ENCODE measurements at regions not wholly inside any gene's neighbourhood (a gene's known extent, or its start where the extent isn't known, plus 50 kb on each side); places are given as distances from the start of the nearest gene placed in this dataset.

DNA sequence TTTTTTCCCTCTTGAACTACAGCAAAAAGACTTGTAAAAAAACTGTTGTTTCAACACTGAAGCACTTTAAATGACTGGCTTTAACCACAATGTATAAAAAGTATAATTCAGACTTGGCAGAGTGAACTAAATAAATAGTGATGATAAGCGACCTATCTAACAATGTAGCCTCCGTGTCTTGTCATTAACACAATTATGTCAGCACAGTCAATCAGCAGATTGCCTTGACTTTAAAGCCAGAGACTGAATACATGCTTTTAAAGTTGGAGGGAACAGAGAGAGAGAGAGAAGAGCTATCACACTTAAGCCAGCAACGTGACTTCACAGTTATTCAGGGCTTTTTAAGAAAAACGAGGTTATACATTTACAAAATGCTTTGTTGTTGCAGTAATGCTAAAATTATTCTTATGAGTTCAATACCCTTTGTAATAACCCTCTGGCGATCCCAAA lies 378.1 kb downstream of the LMO4 start:
- intact Hi-C loops (cut with DNase I): no loop called here
- ATAC-seq (ENCODE audit: low FRiP score) (no peak), DNase-seq (no peak)
- no peak overlapping the region for H3K27ac ChIP-seq (ENCODE audit: low read depth in 1 of 2, low read length in 2 of 2)
- H3K4me3 ChIP-seq (ENCODE audit: low read length in 2 of 2): no peak overlapping the region
- 46 to 50% methylated on average over 5 of the region's 5 CpGs for WGBS, 2 donors
- no peaks in the 10 kb centered on the region for H3K36me3 ChIP-seq (ENCODE audit: control insufficient read depth in 1 of 2, insufficient read depth in 2 of 2, low read length in 1 of 2)
- no peaks in the 10 kb centered on the region for H3K9me3 ChIP-seq (ENCODE audit: control insufficient read depth, low read length)
- H3K4me1 ChIP-seq (ENCODE audit: control insufficient read depth in 1 of 2, insufficient read depth in 2 of 2, low read length in 2 of 2): no peaks in the 10 kb centered on the region
- no peaks in the 10 kb centered on the region for H3K27me3 ChIP-seq (ENCODE audit: control insufficient read depth in 1 of 2, insufficient read depth in 2 of 2, low read length in 1 of 2)

DNA sequence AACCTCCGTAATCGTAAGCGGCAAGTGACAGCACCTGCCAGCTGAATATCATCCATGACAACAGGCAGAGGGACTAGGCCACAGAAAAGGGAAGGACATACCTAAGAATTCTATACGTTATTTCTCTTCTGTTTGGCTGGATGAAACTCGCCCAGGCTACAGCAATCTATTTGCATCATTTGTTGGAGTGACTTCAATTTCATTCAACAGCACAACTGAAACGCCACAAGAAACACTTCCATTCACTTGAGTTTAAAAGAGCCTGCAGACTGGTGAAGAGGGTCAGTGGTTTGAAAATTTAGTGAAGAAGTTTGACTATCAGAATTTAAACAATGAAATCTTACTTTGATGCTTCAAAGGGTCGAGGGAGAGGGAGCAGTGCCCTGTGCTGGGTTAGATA lies 378.7 kb downstream of the LMO4 start:
- DNase-seq (no peak), ATAC-seq (ENCODE audit: low FRiP score) (no peak)
- 82 to 84% methylated on average over 7 of the region's 7 CpGs for WGBS, 2 donors

DNA sequence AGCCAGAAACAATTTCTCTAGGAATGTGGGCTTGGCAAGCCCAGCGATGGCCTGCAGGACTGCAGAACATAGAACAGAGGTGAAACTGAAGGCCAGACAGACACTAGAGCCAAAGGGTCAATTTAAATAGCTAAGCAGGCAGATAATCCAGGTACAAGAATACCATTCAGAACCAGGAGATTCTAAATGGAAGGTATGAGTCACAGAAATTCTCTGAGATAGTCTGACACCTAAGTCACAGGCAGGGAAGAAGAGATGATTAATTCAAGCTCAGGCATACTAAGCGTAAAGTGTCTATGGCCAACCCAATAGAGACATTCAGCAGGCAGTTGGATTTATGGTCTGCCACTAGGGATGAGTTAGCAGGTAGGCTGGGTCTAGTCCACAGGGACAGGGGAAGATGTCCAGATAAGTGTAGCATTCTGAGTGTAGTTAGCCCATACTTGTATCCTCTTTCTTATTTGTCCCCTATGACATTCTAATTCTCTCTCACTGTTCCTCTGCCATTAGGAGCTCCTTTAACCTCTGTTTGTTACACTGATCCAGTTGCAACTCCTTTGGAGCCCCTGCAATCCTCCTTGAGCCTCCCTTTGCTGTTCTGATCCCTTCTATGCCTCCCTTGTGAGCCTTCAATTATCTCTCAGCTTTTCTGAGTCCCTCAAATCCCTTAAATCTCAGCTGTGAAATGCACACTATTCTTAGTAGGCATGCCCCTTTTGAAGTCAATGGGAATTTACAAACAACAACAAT lies 383.8 kb downstream of the LMO4 start:
- no peak for ATAC-seq (ENCODE audit: low FRiP score)

More for the DNA sequence above, 378.7 kb downstream of the LMO4 start:
- no peak overlapping the region for H3K4me3 ChIP-seq (ENCODE audit: low read length in 2 of 2)
- no peaks in the 10 kb centered on the region for H3K9me3 ChIP-seq (ENCODE audit: control insufficient read depth, low read length)
- no peaks in the 10 kb centered on the region for H3K27me3 ChIP-seq (ENCODE audit: control insufficient read depth in 1 of 2, insufficient read depth in 2 of 2, low read length in 1 of 2)
- H3K27ac ChIP-seq (ENCODE audit: low read depth in 1 of 2, low read length in 2 of 2): no peak overlapping the region
- intact Hi-C loops (cut with DNase I): no loop called here
- no peaks in the 10 kb centered on the region for H3K36me3 ChIP-seq (ENCODE audit: control insufficient read depth in 1 of 2, insufficient read depth in 2 of 2, low read length in 1 of 2)
- H3K4me1 ChIP-seq (ENCODE audit: control insufficient read depth in 1 of 2, insufficient read depth in 2 of 2, low read length in 2 of 2): no peaks in the 10 kb centered on the region

DNA sequence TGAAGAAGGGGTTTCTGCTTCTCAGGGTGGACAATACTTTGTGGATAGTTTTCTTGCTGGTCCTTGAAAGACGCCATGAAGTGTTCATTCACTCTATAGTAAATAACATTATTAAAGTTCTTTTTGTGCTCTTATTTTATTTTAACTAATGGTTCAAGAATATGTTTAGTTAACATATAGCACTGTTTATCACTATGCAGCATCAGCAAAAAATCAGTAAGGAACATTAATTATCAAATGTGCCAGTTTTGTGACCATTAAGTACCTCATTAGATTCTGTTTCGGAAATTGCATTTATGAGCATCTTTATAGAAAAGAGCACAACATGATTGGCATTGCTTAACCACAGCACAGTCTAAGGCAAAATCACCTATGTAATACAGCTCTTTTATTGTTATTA lies 385.6 kb downstream of the LMO4 start:
- intact Hi-C loops (cut with DNase I): no loop called here
- ATAC-seq (ENCODE audit: low FRiP score) (no peak), DNase-seq (no peak)
- H3K4me3 ChIP-seq (ENCODE audit: low read length in 2 of 2): no peak overlapping the region
- WGBS, 2 donors: 97 to 99% methylated on average over 2 of the region's 2 CpGs
- H3K4me1 ChIP-seq (ENCODE audit: control insufficient read depth in 1 of 2, insufficient read depth in 2 of 2, low read length in 2 of 2): no peaks in the 10 kb centered on the region
- no peaks in the 10 kb centered on the region for H3K27me3 ChIP-seq (ENCODE audit: control insufficient read depth in 1 of 2, insufficient read depth in 2 of 2, low read length in 1 of 2)
- H3K9me3 ChIP-seq (ENCODE audit: control insufficient read depth, low read length): no peaks in the 10 kb centered on the region
- H3K27ac ChIP-seq (ENCODE audit: low read depth in 1 of 2, low read length in 2 of 2): no peak overlapping the region
- no peaks in the 10 kb centered on the region for H3K36me3 ChIP-seq (ENCODE audit: control insufficient read depth in 1 of 2, insufficient read depth in 2 of 2, low read length in 1 of 2)

More for the DNA sequence above, 383.8 kb downstream of the LMO4 start:
- H3K27ac ChIP-seq (ENCODE audit: low read depth in 1 of 2, low read length in 2 of 2): no peak overlapping the region
- 52 to 53% methylated on average over 2 of the region's 2 CpGs for WGBS, 2 donors
- no peaks in the 10 kb centered on the region for H3K36me3 ChIP-seq (ENCODE audit: control insufficient read depth in 1 of 2, insufficient read depth in 2 of 2, low read length in 1 of 2)
- H3K27me3 ChIP-seq (ENCODE audit: control insufficient read depth in 1 of 2, insufficient read depth in 2 of 2, low read length in 1 of 2): no peaks in the 10 kb centered on the region
- intact Hi-C loops (cut with DNase I): no loop called here
- no peaks in the 10 kb centered on the region for H3K4me1 ChIP-seq (ENCODE audit: control insufficient read depth in 1 of 2, insufficient read depth in 2 of 2, low read length in 2 of 2)
- H3K9me3 ChIP-seq (ENCODE audit: control insufficient read depth, low read length): no peaks in the 10 kb centered on the region
- DNase-seq: no peak
- H3K4me3 ChIP-seq (ENCODE audit: low read length in 2 of 2): no peak overlapping the region

DNA sequence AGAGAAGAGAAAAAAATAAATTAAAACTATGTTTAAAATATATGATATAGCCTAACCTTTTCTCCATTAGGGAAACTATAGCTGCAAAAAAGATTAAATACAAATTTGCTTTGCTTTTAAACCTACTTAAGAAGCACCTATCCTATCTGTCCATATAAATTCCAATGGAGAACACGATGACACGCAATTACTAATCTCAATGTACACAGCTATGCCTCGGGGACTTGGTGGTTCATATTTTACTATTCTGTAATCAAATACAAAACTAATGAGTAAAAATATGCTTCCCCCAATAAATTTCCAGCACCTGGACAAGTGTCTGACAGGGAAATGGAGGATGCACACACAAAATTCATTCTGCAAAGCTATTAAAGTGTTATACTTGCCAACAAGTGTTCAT lies 386.4 kb downstream of the LMO4 start:
- DNase-seq (no peak), ATAC-seq (ENCODE audit: low FRiP score) (no peak)
- Histone ChIP-seq H3K4me3 (ENCODE audit: low read length in 2 of 2) (no peak overlapping the region), H3K4me1 (ENCODE audit: control insufficient read depth in 1 of 2, insufficient read depth in 2 of 2, low read length in 2 of 2) (no peaks in the 10 kb centered on the region), H3K27me3 (ENCODE audit: control insufficient read depth in 1 of 2, insufficient read depth in 2 of 2, low read length in 1 of 2) (no peaks in the 10 kb centered on the region), H3K9me3 (ENCODE audit: control insufficient read depth, low read length) (no peaks in the 10 kb centered on the region), H3K27ac (ENCODE audit: low read depth in 1 of 2, low read length in 2 of 2) (no peak overlapping the region), H3K36me3 (ENCODE audit: control insufficient read depth in 1 of 2, insufficient read depth in 2 of 2, low read length in 1 of 2) (no peaks in the 10 kb centered on the region)
- WGBS, 2 donors: 96 to 97% methylated on average over 3 of the region's 3 CpGs
- intact Hi-C loops (cut with DNase I): no loop called here

DNA sequence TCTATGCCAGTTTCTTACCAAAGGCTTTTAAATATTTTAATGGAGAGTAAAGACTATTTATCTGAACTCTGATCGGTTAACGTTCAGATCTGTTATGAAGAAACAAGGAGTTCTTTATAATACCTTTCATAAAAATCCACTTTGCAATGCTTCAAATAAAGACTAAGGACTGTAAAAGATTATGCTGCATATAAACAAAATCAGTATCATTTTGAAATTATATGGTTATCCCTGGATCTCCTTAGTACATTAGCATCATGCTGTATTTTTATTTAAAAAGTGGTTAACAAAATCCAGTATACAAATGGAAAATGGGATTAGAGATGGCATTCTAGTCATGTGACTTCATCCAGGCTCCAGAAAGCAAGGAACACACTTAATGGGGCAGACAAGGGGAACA lies 386.8 kb downstream of the LMO4 start:
- Histone ChIP-seq H3K27me3 (ENCODE audit: control insufficient read depth in 1 of 2, insufficient read depth in 2 of 2, low read length in 1 of 2) (no peaks in the 10 kb centered on the region), H3K9me3 (ENCODE audit: control insufficient read depth, low read length) (no peaks in the 10 kb centered on the region), H3K4me1 (ENCODE audit: control insufficient read depth in 1 of 2, insufficient read depth in 2 of 2, low read length in 2 of 2) (no peaks in the 10 kb centered on the region), H3K4me3 (ENCODE audit: low read length in 2 of 2) (no peak overlapping the region), H3K27ac (ENCODE audit: low read depth in 1 of 2, low read length in 2 of 2) (no peak overlapping the region), H3K36me3 (ENCODE audit: control insufficient read depth in 1 of 2, insufficient read depth in 2 of 2, low read length in 1 of 2) (no peaks in the 10 kb centered on the region)
- WGBS, 2 donors: 65 to 67% methylated on average over 2 of the region's 2 CpGs
- ATAC-seq (ENCODE audit: low FRiP score) (no peak), DNase-seq (no peak)
- intact Hi-C loops (cut with DNase I): no loop called here

DNA sequence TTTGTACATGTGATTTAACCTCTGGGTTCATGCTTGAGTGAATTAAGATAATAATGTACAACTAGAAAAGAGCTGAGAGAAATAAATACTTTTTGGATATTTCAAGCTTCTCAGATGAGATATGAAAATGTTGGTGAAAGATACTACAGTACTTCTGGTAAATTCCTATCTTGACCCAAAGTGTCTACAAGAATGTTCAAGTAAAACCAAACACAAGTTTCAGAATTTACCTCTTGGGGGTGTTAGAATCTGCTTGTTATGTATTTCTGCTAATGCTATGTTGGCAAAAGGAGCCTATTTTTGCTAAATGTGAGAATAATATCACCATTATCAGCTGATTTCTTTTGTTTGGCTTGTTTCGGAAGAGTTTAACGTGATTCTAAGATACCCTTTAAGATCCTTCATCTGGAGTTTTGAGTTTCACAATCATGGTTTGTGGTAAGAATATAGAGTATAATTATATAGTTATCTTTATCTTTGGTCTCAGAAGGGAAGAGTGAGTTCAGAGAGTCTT lies 388.5 kb downstream of the LMO4 start:
- H3K27me3 ChIP-seq (ENCODE audit: control insufficient read depth in 1 of 2, insufficient read depth in 2 of 2, low read length in 1 of 2): no peaks in the 10 kb centered on the region
- no peaks in the 10 kb centered on the region for H3K36me3 ChIP-seq (ENCODE audit: control insufficient read depth in 1 of 2, insufficient read depth in 2 of 2, low read length in 1 of 2)
- H3K9me3 ChIP-seq (ENCODE audit: control insufficient read depth, low read length): no peaks in the 10 kb centered on the region
- intact Hi-C loops (cut with DNase I): no loop called here
- 59 to 68% methylated on average over 2 of the region's 2 CpGs for WGBS, 2 donors
- DNase-seq: no peak
- H3K27ac ChIP-seq (ENCODE audit: low read depth in 1 of 2, low read length in 2 of 2): no peak overlapping the region
- ATAC-seq (ENCODE audit: low FRiP score): no peak
- H3K4me1 ChIP-seq (ENCODE audit: control insufficient read depth in 1 of 2, insufficient read depth in 2 of 2, low read length in 2 of 2): no peaks in the 10 kb centered on the region
- no peak overlapping the region for H3K4me3 ChIP-seq (ENCODE audit: low read length in 2 of 2)

DNA sequence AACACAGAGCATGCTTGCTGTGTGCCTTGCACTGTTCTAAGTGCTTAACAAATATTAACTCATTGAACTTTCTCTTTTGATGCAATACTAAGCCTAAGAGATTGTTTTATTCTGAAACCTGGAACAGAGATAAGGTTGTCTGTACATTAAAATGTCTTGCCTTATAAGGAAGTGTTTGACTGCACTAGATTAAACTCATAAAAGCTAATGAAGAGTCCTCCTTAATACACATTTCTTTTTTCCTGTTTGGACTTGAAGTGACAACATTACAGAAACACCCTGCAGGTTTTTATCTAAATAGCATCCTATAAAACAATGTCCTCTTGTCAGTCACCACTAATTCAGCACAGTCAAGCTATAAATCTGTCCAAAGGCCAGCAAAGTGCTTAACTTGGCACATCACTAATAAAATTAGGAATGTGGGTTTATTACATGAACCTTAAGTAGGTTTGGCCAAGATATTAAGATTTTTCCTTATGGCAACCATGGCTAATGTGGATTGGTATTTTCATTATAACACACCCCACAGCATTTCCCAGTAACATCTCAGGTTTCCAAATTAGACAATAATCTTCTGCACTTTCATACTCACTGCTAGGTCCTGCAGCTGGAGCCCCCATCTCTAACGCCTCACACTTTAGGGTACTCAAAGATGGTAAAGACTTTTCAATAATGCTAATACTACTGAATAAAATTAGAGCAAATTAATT lies 389.7 kb downstream of the LMO4 start:
- H3K4me3 ChIP-seq (ENCODE audit: low read length in 2 of 2): no peak overlapping the region
- no peaks in the 10 kb centered on the region for H3K27me3 ChIP-seq (ENCODE audit: control insufficient read depth in 1 of 2, insufficient read depth in 2 of 2, low read length in 1 of 2)
- DNase-seq (no peak), ATAC-seq (ENCODE audit: low FRiP score) (no peak)
- no peak overlapping the region for H3K27ac ChIP-seq (ENCODE audit: low read depth in 1 of 2, low read length in 2 of 2)
- no peaks in the 10 kb centered on the region for H3K9me3 ChIP-seq (ENCODE audit: control insufficient read depth, low read length)
- WGBS, 2 donors: 88 to 95% methylated on average over 1 of the region's 1 CpG
- no peaks in the 10 kb centered on the region for H3K36me3 ChIP-seq (ENCODE audit: control insufficient read depth in 1 of 2, insufficient read depth in 2 of 2, low read length in 1 of 2)
- intact Hi-C loops (cut with DNase I): no loop called here
- no peaks in the 10 kb centered on the region for H3K4me1 ChIP-seq (ENCODE audit: control insufficient read depth in 1 of 2, insufficient read depth in 2 of 2, low read length in 2 of 2)

DNA sequence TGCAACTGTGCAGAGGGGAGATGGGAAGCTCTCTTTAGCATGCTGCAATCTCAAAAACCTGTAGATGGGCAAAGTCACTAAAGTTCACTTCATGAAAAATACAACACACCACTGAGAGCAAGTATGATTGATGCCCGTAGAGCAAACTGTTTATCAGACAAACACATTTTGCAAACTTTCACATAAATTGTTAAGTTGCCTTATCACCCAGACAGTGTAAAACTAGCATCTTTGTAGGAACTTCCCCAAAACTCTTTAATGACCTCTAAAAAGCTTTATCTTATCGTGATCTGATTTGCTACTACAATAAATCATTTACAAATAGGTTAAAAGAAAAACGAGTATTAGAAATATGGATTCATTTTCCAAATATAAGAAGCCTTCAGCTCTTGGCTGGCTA lies 391.0 kb downstream of the LMO4 start:
- H3K36me3 ChIP-seq (ENCODE audit: control insufficient read depth in 1 of 2, insufficient read depth in 2 of 2, low read length in 1 of 2): no peaks in the 10 kb centered on the region
- intact Hi-C loops (cut with DNase I): no loop called here
- WGBS, 2 donors: 56 to 66% methylated on average over 3 of the region's 3 CpGs

More for the DNA sequence above, 391.0 kb downstream of the LMO4 start:
- Histone ChIP-seq H3K27me3 (ENCODE audit: control insufficient read depth in 1 of 2, insufficient read depth in 2 of 2, low read length in 1 of 2) (no peaks in the 10 kb centered on the region), H3K9me3 (ENCODE audit: control insufficient read depth, low read length) (no peaks in the 10 kb centered on the region), H3K4me3 (ENCODE audit: low read length in 2 of 2) (no peak overlapping the region), H3K27ac (ENCODE audit: low read depth in 1 of 2, low read length in 2 of 2) (no peak overlapping the region), H3K4me1 (ENCODE audit: control insufficient read depth in 1 of 2, insufficient read depth in 2 of 2, low read length in 2 of 2) (no peaks in the 10 kb centered on the region)
- no peak for ATAC-seq (ENCODE audit: low FRiP score)
- DNase-seq: no peak

Data from aorta (tissue), 5 donors.